Loucy (cell line): ENCODE measurements at regions not wholly inside any gene's neighbourhood (a gene's known extent, or its start where the extent isn't known, plus 50 kb on each side); places are given as distances from the start of the nearest gene placed in this dataset.

Experiments used
- EZH2phosphoT487 ChIP-seq: fragments of 200-600 bp; IDR thresholded peaks from 2 replicates; pipeline ENCODE4 v1.6.1; 2018; ENCODE audit warnings: antibody characterized with exemption, mild to moderate bottlenecking, moderate library complexity, borderline replicate concordance
- TF ChIP-seq, protein P1 (sequence below): fragments of 200-600 bp; sonication (generic); conservative IDR thresholded peaks from 2 replicates; pipeline ENCODE4 v1.5.1; 2014; ENCODE audit warnings: mild to moderate bottlenecking, antibody characterized with exemption, low read length

GRCh38 chr4:181146051-181146450 lies 1097.2 kb upstream of the TENM3 start:
- TF ChIP-seq EZH2phosphoT487: no peak
- TF ChIP-seq, protein P1, sequence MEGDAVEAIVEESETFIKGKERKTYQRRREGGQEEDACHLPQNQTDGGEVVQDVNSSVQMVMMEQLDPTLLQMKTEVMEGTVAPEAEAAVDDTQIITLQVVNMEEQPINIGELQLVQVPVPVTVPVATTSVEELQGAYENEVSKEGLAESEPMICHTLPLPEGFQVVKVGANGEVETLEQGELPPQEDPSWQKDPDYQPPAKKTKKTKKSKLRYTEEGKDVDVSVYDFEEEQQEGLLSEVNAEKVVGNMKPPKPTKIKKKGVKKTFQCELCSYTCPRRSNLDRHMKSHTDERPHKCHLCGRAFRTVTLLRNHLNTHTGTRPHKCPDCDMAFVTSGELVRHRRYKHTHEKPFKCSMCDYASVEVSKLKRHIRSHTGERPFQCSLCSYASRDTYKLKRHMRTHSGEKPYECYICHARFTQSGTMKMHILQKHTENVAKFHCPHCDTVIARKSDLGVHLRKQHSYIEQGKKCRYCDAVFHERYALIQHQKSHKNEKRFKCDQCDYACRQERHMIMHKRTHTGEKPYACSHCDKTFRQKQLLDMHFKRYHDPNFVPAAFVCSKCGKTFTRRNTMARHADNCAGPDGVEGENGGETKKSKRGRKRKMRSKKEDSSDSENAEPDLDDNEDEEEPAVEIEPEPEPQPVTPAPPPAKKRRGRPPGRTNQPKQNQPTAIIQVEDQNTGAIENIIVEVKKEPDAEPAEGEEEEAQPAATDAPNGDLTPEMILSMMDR: no peak
